ENCODE measurements at regions not wholly inside any gene's neighbourhood (a gene's known extent, or its start where the extent isn't known, plus 50 kb on each side); places are given as distances from the start of the nearest gene placed in this dataset.

DNA sequence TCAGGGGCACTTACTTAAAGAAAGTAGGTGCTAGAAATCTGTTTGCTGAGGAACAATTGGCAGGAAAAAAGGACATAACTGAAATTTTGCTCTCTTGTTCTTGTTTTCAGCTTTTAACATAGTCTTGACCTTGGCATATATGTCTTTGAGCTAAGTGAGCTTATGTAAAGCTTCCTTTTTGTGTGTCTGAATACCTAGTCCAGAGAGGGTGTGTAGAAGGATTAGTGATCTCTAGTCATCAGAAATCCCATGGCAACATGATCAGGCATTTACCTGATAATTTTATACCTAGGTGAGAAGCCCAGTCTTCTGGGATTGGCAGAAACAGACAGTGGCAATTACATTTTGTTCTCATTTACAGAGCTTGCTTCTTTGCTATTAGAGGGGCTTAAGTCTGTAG, 166.1 kb downstream of the SNAPC1 start:
- Histone ChIP-seq H3K9me3 (ENCODE audit: control extremely low read depth in 1 of 5, control insufficient read depth in 4 of 5, insufficient read depth in 2 of 5, low read depth in 1 of 5, low read length in 4 of 5) (no peaks in the 10 kb centered on the region), H3K4me3 (ENCODE audit: control insufficient read depth in 1 of 7, extremely low read depth in 1 of 7, insufficient read depth in 4 of 7, low read depth in 2 of 7, low read length in 6 of 7) (no peak overlapping the region), H3K4me1 (ENCODE audit: control extremely low read depth in 1 of 4, control insufficient read depth in 4 of 4, insufficient read depth in 4 of 4, low read length in 3 of 4) (peaks cover 0 to 2% (median 0%) of the 10 kb centered on the region in 4 experiments), H3K27ac (ENCODE audit: insufficient read depth in 1 of 2, low read depth in 1 of 2, low read length in 2 of 2, poor library complexity in 1 of 2, severe bottlenecking in 2 of 2) (no peak overlapping the region), H3K36me3 (ENCODE audit: control insufficient read depth in 4 of 4, insufficient read depth in 4 of 4, low read length in 3 of 4) (no peaks in the 10 kb centered on the region), H3K27me3 (replicated peaks in 2 of 5; ENCODE audit: control insufficient read depth in 4 of 5, insufficient read depth in 5 of 5, low read length in 4 of 5) (peaks cover 5 to 31% (median 8%) of the 10 kb centered on the region in 5 experiments)
- ChIA-PET POLR2A (no interaction called here), CTCF (interaction anchor here (2.5 kb wide), 1 partner anchor 199 kb away, joined by 17 read pairs; no protein-coding TSS in a partner anchor)
- no peak for DNase-seq

GRCh38 chr14:61928701-61929100, 166.5 kb downstream of the SNAPC1 start:
- ChIA-PET CTCF (interaction anchor here (2.5 kb wide), 1 partner anchor 198 kb away, joined by 17 read pairs; no protein-coding TSS in a partner anchor), POLR2A (no interaction called here)
- 92% methylated on average over 3 of the region's 4 CpGs for WGBS (ENCODE audit: insufficient coverage)

GRCh38 chr14:61929651-61930050, 167.4 kb downstream of the SNAPC1 start:
- 64% methylated on average over 2 of the region's 2 CpGs for WGBS (ENCODE audit: insufficient coverage)
- no peaks in the 10 kb centered on the region for H3K9me3 ChIP-seq (ENCODE audit: control extremely low read depth in 1 of 5, control insufficient read depth in 4 of 5, insufficient read depth in 2 of 5, low read depth in 1 of 5, low read length in 4 of 5)
- H3K4me1 ChIP-seq (ENCODE audit: control extremely low read depth in 1 of 4, control insufficient read depth in 4 of 4, insufficient read depth in 4 of 4, low read length in 3 of 4): no peaks in the 10 kb centered on the region
- H3K4me3 ChIP-seq (ENCODE audit: control insufficient read depth in 1 of 7, extremely low read depth in 1 of 7, insufficient read depth in 4 of 7, low read depth in 2 of 7, low read length in 6 of 7): no peak overlapping the region
- H3K27ac ChIP-seq (ENCODE audit: insufficient read depth in 1 of 2, low read depth in 1 of 2, low read length in 2 of 2, poor library complexity in 1 of 2, severe bottlenecking in 2 of 2): no peak overlapping the region
- POLR2A ChIA-PET: no interaction called here
- CTCF ChIA-PET: no interaction called here
- no peak for DNase-seq
- H3K36me3 ChIP-seq (ENCODE audit: control insufficient read depth in 4 of 4, insufficient read depth in 4 of 4, low read length in 3 of 4): no peaks in the 10 kb centered on the region
- H3K27me3 ChIP-seq (replicated peaks in 2 of 5; ENCODE audit: control insufficient read depth in 4 of 5, insufficient read depth in 5 of 5, low read length in 4 of 5): peaks cover 5 to 28% (median 8%) of the 10 kb centered on the region in 5 experiments

More at GRCh38 chr14:61928701-61929100, 166.5 kb downstream of the SNAPC1 start:
- H3K4me3 ChIP-seq (ENCODE audit: control insufficient read depth in 1 of 7, extremely low read depth in 1 of 7, insufficient read depth in 4 of 7, low read depth in 2 of 7, low read length in 6 of 7): no peak overlapping the region
- no peaks in the 10 kb centered on the region for H3K4me1 ChIP-seq (ENCODE audit: control extremely low read depth in 1 of 4, control insufficient read depth in 4 of 4, insufficient read depth in 4 of 4, low read length in 3 of 4)
- H3K27me3 ChIP-seq (replicated peaks in 2 of 5; ENCODE audit: control insufficient read depth in 4 of 5, insufficient read depth in 5 of 5, low read length in 4 of 5): peaks cover 5 to 31% (median 8%) of the 10 kb centered on the region in 5 experiments
- DNase-seq: no peak
- no peaks in the 10 kb centered on the region for H3K9me3 ChIP-seq (ENCODE audit: control extremely low read depth in 1 of 5, control insufficient read depth in 4 of 5, insufficient read depth in 2 of 5, low read depth in 1 of 5, low read length in 4 of 5)
- H3K36me3 ChIP-seq (ENCODE audit: control insufficient read depth in 4 of 4, insufficient read depth in 4 of 4, low read length in 3 of 4): no peaks in the 10 kb centered on the region
- H3K27ac ChIP-seq (ENCODE audit: insufficient read depth in 1 of 2, low read depth in 1 of 2, low read length in 2 of 2, poor library complexity in 1 of 2, severe bottlenecking in 2 of 2): no peak overlapping the region

GRCh38 chr14:61930101-61930857, 168.1 kb downstream of the SNAPC1 start:
- H3K27ac ChIP-seq (ENCODE audit: insufficient read depth in 1 of 2, low read depth in 1 of 2, low read length in 2 of 2, poor library complexity in 1 of 2, severe bottlenecking in 2 of 2): no peak overlapping the region
- H3K36me3 ChIP-seq (ENCODE audit: control insufficient read depth in 4 of 4, insufficient read depth in 4 of 4, low read length in 3 of 4): no peaks in the 10 kb centered on the region
- no peaks in the 10 kb centered on the region for H3K9me3 ChIP-seq (ENCODE audit: control extremely low read depth in 1 of 5, control insufficient read depth in 4 of 5, insufficient read depth in 2 of 5, low read depth in 1 of 5, low read length in 4 of 5)
- ChIA-PET POLR2A (no interaction called here), CTCF (no interaction called here)
- no peak for DNase-seq
- 89% methylated on average over 5 of the region's 6 CpGs for WGBS (ENCODE audit: insufficient coverage)
- H3K27me3 ChIP-seq (replicated peaks in 2 of 5; ENCODE audit: control insufficient read depth in 4 of 5, insufficient read depth in 5 of 5, low read length in 4 of 5): peaks cover 5 to 23% (median 8%) of the 10 kb centered on the region in 5 experiments
- no peaks in the 10 kb centered on the region for H3K4me1 ChIP-seq (ENCODE audit: control extremely low read depth in 1 of 4, control insufficient read depth in 4 of 4, insufficient read depth in 4 of 4, low read length in 3 of 4)
- no peak overlapping the region for H3K4me3 ChIP-seq (ENCODE audit: control insufficient read depth in 1 of 7, extremely low read depth in 1 of 7, insufficient read depth in 4 of 7, low read depth in 2 of 7, low read length in 6 of 7)

DNA sequence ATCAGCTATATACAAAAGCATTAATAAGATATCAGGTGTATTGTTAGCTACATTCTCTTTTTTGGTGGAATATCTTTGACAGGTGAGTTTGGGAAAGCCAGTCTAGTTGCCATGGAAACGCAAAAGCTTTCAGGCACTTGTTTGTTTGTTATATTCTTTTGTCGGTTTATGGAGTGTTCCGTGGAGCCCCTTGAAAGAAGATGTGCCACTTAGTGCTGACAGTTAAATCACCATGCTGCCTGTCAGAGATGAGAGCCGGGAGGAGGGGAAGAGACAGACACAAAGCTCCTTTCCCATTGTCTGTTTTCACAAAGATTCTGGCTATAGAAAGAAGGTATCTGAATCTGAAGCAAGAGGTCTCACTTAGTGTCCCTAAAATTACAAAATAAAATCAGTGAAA, 170.8 kb downstream of the SNAPC1 start:
- CTCF ChIA-PET: interaction anchor here (1.1 to 1.6 kb wide), 2 partner anchors 11 to 107 kb away, joined by 3 to 4 read pairs; no protein-coding TSS in a partner anchor
- DNase-seq: no peak
- H3K27me3 ChIP-seq (replicated peaks in 2 of 5; ENCODE audit: control insufficient read depth in 4 of 5, insufficient read depth in 5 of 5, low read length in 4 of 5): peaks cover 5 to 12% (median 11%) of the 10 kb centered on the region in 5 experiments
- no peaks in the 10 kb centered on the region for H3K36me3 ChIP-seq (ENCODE audit: control insufficient read depth in 4 of 4, insufficient read depth in 4 of 4, low read length in 3 of 4)
- H3K4me3 ChIP-seq (ENCODE audit: control insufficient read depth in 1 of 7, extremely low read depth in 1 of 7, insufficient read depth in 4 of 7, low read depth in 2 of 7, low read length in 6 of 7): no peak overlapping the region
- no peak overlapping the region for H3K27ac ChIP-seq (ENCODE audit: insufficient read depth in 1 of 2, low read depth in 1 of 2, low read length in 2 of 2, poor library complexity in 1 of 2, severe bottlenecking in 2 of 2)
- POLR2A ChIA-PET: no interaction called here
- WGBS (ENCODE audit: insufficient coverage): 81% methylated on average over 3 of the region's 4 CpGs
- no peaks in the 10 kb centered on the region for H3K9me3 ChIP-seq (ENCODE audit: control extremely low read depth in 1 of 5, control insufficient read depth in 4 of 5, insufficient read depth in 2 of 5, low read depth in 1 of 5, low read length in 4 of 5)
- H3K4me1 ChIP-seq (ENCODE audit: control extremely low read depth in 1 of 4, control insufficient read depth in 4 of 4, insufficient read depth in 4 of 4, low read length in 3 of 4): no peaks in the 10 kb centered on the region

DNA sequence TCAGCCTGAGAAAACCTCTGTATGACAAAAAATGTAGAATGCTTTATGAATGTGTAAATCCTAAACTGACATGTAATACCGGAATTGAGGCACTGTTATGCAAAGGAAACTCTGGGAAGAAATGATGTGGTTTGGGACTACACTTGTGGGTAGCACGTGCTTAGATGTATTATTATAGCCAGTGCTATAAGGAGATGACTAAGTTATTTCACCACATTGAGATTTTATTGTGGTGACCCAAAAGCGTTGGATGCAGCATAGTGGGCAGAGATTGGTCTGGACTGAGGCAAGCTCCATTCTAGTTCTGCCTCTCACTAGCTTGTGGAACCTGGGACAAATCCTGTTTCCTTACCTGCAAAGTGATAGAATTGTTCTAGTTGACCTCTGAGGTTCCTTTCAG, 172.2 kb downstream of the SNAPC1 start:
- CTCF ChIA-PET: no interaction called here

DNA sequence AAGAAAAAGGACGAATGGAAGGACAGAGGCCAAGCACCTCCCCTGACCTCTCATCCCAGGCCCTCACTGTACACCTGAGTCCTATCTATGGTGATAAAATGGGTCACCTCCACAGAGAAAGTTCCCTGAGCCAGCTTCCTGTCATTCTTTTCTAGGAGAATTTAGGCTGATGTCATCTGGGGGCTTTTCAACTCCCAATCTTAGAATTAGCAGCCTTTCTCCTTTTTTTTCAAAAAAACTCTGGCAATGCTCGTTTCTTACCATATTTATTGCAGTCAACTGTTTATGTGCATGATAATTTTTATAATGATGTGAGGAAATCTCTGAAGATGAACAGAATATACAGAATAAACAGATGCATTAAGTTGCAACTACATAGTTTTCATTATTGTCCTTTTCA, 177.6 kb downstream of the SNAPC1 start:
- H3K9me3 ChIP-seq (ENCODE audit: control extremely low read depth in 1 of 5, control insufficient read depth in 4 of 5, insufficient read depth in 2 of 5, low read depth in 1 of 5, low read length in 4 of 5): no peaks in the 10 kb centered on the region
- no peaks in the 10 kb centered on the region for H3K4me1 ChIP-seq (ENCODE audit: control extremely low read depth in 1 of 4, control insufficient read depth in 4 of 4, insufficient read depth in 4 of 4, low read length in 3 of 4)
- peaks cover 0 to 6% (median 2%) of the 10 kb centered on the region in 5 experiments for H3K27me3 ChIP-seq (replicated peaks in 2 of 5; ENCODE audit: control insufficient read depth in 4 of 5, insufficient read depth in 5 of 5, low read length in 4 of 5)
- no peak for DNase-seq
- ChIA-PET CTCF (interaction anchor here (0.6 kb wide), 1 partner anchor 41 kb away, joined by 3 read pairs; no protein-coding TSS in a partner anchor), POLR2A (no interaction called here)
- no peak overlapping the region for H3K4me3 ChIP-seq (ENCODE audit: control insufficient read depth in 1 of 7, extremely low read depth in 1 of 7, insufficient read depth in 4 of 7, low read depth in 2 of 7, low read length in 6 of 7)
- no peak overlapping the region for H3K27ac ChIP-seq (ENCODE audit: insufficient read depth in 1 of 2, low read depth in 1 of 2, low read length in 2 of 2, poor library complexity in 1 of 2, severe bottlenecking in 2 of 2)
- no CpG with 5 or more reads among the region's 2 CpGs for WGBS (ENCODE audit: insufficient coverage)
- no peaks in the 10 kb centered on the region for H3K36me3 ChIP-seq (ENCODE audit: control insufficient read depth in 4 of 4, insufficient read depth in 4 of 4, low read length in 3 of 4)

More for the DNA sequence above, 172.2 kb downstream of the SNAPC1 start:
- no peak overlapping the region for H3K27ac ChIP-seq (ENCODE audit: insufficient read depth in 1 of 2, low read depth in 1 of 2, low read length in 2 of 2, poor library complexity in 1 of 2, severe bottlenecking in 2 of 2)
- no peak for DNase-seq
- H3K36me3 ChIP-seq (ENCODE audit: control insufficient read depth in 4 of 4, insufficient read depth in 4 of 4, low read length in 3 of 4): no peaks in the 10 kb centered on the region
- H3K9me3 ChIP-seq (ENCODE audit: control extremely low read depth in 1 of 5, control insufficient read depth in 4 of 5, insufficient read depth in 2 of 5, low read depth in 1 of 5, low read length in 4 of 5): no peaks in the 10 kb centered on the region
- POLR2A ChIA-PET: no interaction called here
- H3K27me3 ChIP-seq (replicated peaks in 2 of 5; ENCODE audit: control insufficient read depth in 4 of 5, insufficient read depth in 5 of 5, low read length in 4 of 5): peaks cover 1 to 9% (median 4%) of the 10 kb centered on the region in 5 experiments
- WGBS (ENCODE audit: insufficient coverage): 58% methylated on average over 3 of the region's 3 CpGs
- H3K4me3 ChIP-seq (ENCODE audit: control insufficient read depth in 1 of 7, extremely low read depth in 1 of 7, insufficient read depth in 4 of 7, low read depth in 2 of 7, low read length in 6 of 7): no peak overlapping the region
- no peaks in the 10 kb centered on the region for H3K4me1 ChIP-seq (ENCODE audit: control extremely low read depth in 1 of 4, control insufficient read depth in 4 of 4, insufficient read depth in 4 of 4, low read length in 3 of 4)
